ENCODE measurements at regions not wholly inside any gene's neighbourhood (a gene's known extent, or its start where the extent isn't known, plus 50 kb on each side); places are given as distances from the start of the nearest gene placed in this dataset.

- no peak overlapping the region for H3K4me3 ChIP-seq (replicated peaks; ENCODE audit: low read depth, low read length)
- TF ChIP-seq, protein P1, sequence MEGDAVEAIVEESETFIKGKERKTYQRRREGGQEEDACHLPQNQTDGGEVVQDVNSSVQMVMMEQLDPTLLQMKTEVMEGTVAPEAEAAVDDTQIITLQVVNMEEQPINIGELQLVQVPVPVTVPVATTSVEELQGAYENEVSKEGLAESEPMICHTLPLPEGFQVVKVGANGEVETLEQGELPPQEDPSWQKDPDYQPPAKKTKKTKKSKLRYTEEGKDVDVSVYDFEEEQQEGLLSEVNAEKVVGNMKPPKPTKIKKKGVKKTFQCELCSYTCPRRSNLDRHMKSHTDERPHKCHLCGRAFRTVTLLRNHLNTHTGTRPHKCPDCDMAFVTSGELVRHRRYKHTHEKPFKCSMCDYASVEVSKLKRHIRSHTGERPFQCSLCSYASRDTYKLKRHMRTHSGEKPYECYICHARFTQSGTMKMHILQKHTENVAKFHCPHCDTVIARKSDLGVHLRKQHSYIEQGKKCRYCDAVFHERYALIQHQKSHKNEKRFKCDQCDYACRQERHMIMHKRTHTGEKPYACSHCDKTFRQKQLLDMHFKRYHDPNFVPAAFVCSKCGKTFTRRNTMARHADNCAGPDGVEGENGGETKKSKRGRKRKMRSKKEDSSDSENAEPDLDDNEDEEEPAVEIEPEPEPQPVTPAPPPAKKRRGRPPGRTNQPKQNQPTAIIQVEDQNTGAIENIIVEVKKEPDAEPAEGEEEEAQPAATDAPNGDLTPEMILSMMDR (IDR thresholded peaks at IDR 0.05; ENCODE audit: low read depth, low read length, missing control alignments) = no peak
- DNase-seq (ENCODE audit: extremely low read depth, low read depth) = no peak
These were observed 287.0 kb upstream of the CXCR4 start for GRCh38 chr2:136404925-136405324.

DNA sequence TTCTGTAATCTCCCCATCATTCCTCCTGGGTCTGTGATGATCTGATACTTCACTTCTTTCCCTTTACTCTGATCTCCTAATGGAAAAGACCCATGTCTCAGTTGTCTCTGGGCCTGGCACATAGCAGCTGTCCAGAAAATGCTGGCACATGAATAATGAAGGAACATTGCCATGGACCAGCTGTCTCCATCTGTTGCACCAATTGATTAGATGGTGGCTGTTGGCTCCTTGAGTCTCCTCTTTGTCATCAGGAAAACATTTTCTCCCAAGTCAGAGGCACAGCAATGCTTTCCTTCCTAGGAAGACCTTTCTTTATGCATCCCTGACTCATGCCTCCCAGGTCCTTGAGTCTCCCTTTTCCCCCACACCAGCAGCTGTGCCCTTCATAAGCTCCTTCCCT lies 286.2 kb upstream of the CXCR4 start:
- TF ChIP-seq, protein P1 (IDR thresholded peaks at IDR 0.05; ENCODE audit: low read depth, low read length, missing control alignments) = no peak
- DNase-seq (ENCODE audit: extremely low read depth, low read depth) = no peak
- H3K4me3 ChIP-seq (replicated peaks; ENCODE audit: low read depth, low read length) = no peak overlapping the region

GRCh38 chr2:136402281-136402680 lies 284.3 kb upstream of the CXCR4 start:
- TF ChIP-seq, protein P1 (IDR thresholded peaks at IDR 0.05; ENCODE audit: low read depth, low read length, missing control alignments) = no peak

GRCh38 chr2:136399667-136400289 lies 281.8 kb upstream of the CXCR4 start:
- TF ChIP-seq, protein P1 (IDR thresholded peaks at IDR 0.05; ENCODE audit: low read depth, low read length, missing control alignments) = no peak
- DNase-seq (ENCODE audit: extremely low read depth, low read depth) = no peak
- H3K4me3 ChIP-seq (replicated peaks; ENCODE audit: low read depth, low read length) = no peak overlapping the region

More at GRCh38 chr2:136402281-136402680, 284.3 kb upstream of the CXCR4 start:
- H3K4me3 ChIP-seq (replicated peaks; ENCODE audit: low read depth, low read length) = no peak overlapping the region
- DNase-seq (ENCODE audit: extremely low read depth, low read depth) = no peak

DNA sequence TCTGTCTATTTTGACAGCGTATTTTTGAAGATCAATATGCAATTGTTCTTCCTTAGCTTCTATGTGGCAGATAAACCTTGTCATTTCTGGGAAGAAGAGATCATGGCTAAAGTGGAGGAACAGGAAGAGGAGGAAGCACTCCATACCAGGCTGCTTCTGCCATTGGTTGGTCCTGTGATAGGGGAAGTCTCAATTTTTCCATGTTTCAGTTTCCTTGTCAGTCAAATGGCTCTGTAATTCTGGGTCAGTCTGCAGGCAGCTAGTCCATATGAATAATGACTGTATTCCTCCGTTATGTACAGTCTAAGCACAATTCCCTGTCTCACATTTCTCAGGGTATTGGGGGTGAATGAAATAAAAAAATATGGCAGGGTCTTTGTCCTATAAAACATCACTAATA lies 277.6 kb upstream of the CXCR4 start:
- no peak overlapping the region for H3K4me3 ChIP-seq (replicated peaks; ENCODE audit: low read depth, low read length)

GRCh38 chr2:136394136-136395060 lies 276.4 kb upstream of the CXCR4 start:
- TF ChIP-seq, protein P1 (IDR thresholded peaks at IDR 0.05; ENCODE audit: low read depth, low read length, missing control alignments) = no peak
- DNase-seq (ENCODE audit: extremely low read depth, low read depth) = no peak
- H3K4me3 ChIP-seq (replicated peaks; ENCODE audit: low read depth, low read length) = no peak overlapping the region

More for the DNA sequence above, 277.6 kb upstream of the CXCR4 start:
- TF ChIP-seq, protein P1 (IDR thresholded peaks at IDR 0.05; ENCODE audit: low read depth, low read length, missing control alignments) = no peak
- DNase-seq (ENCODE audit: extremely low read depth, low read depth) = no peak

All from HFF-Myc (cell line).